ENCODE measurements at regions not wholly inside any gene's neighbourhood (a gene's known extent, or its start where the extent isn't known, plus 50 kb on each side); places are given as distances from the start of the nearest gene placed in this dataset.

DNA sequence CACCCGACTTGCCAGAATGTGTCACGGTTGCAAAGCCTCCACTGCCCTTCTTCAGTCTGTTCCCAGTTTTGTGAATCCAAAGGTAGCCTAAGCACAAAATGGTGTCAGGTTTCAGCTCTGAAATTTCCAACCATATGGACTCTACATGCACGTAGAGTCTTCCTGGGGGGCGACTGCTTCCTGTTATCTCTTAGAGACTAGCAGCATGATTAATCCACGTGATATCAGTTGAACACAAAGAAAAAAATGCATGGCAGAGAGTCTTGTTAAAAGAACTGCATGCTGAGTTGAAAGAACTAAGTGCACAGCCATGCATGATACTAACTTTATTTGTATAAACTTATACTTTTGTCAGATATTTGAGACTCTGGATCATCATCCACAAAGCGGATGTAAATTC is 404.4 kb downstream of the SOCS6 start:
- TF ChIP-seq ZNF274 (IDR thresholded peaks at IDR 0.05; ENCODE audit: low read depth, low read length) (no peak), SUZ12 (IDR thresholded peaks at IDR 0.05; ENCODE audit: extremely low read depth, insufficient read depth, insufficient read length) (no peak)
